Right cardiac atrium (tissue), 5 donors: ENCODE measurements at regions not wholly inside any gene's neighbourhood (a gene's known extent, or its start where the extent isn't known, plus 50 kb on each side); places are given as distances from the start of the nearest gene placed in this dataset.
"Not testable (repeated sequence)": the region's sequence is repeated elsewhere in the genome, so short reads cannot be mapped to it uniquely, and the experiment has no call there.

Experiments used
- ATAC-seq, 2 donors: fragments of 200-7000 bp; cut with Tn5 transposase; one replicate each; pipeline versions ENCODE4 v1.8.0 to v1.9.1; 2020; ENCODE audit warnings: moderate library complexity in 2 of 2, mild to moderate bottlenecking in 1 of 2
- DNase-seq, 3 donors: peaks; one replicate each; pipeline ENCODE4 v3.0.0-alpha.2; 2020
- H3K27ac ChIP-seq: one replicate; pipeline ENCODE4 v1.5.1; 2013; ENCODE audit warnings: mild to moderate bottlenecking, low read length, control low read depth, moderate library complexity
- H3K27me3 ChIP-seq: one replicate; pipeline ENCODE4 v1.6.1; 2013; ENCODE audit not compliant: control insufficient read depth, insufficient read depth
- H3K4me1 ChIP-seq: one replicate; pipeline ENCODE4 v1.6.1; 2013; ENCODE audit warnings: low read length; ENCODE audit not compliant: control insufficient read depth, insufficient read depth
- H3K4me3 ChIP-seq: one replicate; pipeline ENCODE4 v1.5.1; 2013; ENCODE audit warnings: low read length, control low read depth
- H3K9me3 ChIP-seq: one replicate; pipeline ENCODE4 v1.6.1; 2013; ENCODE audit warnings: low read length; ENCODE audit not compliant: control insufficient read depth
- WGBS: extraction: QIAGEN DNeasy Blood & Tissue Kit; methylation state at CpG from one replicate; pipeline ENCODE4 v1.1.7; 2013; 5-methylcytosine and 5-hydroxymethylcytosine counted together
- intact Hi-C, 4 donors: fragments of 100-400 bp; cut with DNase I; formaldehyde crosslinking; loops; one replicate each; pipeline versions ENCODE4 v1.11.0 to v1.14.0; 2022 to 2023
- donor health status: healthy with polysubstance abuse.
- donor health status: DM: no; HTN: yes; CAD: no.
- donor health status: DM: no; HTN: no; CAD: no.
- donor health status: DM: no; HTN: yes; CAD: no; lungs with severe emphysema.
- donor health status: DM: yes; HTN: yes; CAD: no.

DNA sequence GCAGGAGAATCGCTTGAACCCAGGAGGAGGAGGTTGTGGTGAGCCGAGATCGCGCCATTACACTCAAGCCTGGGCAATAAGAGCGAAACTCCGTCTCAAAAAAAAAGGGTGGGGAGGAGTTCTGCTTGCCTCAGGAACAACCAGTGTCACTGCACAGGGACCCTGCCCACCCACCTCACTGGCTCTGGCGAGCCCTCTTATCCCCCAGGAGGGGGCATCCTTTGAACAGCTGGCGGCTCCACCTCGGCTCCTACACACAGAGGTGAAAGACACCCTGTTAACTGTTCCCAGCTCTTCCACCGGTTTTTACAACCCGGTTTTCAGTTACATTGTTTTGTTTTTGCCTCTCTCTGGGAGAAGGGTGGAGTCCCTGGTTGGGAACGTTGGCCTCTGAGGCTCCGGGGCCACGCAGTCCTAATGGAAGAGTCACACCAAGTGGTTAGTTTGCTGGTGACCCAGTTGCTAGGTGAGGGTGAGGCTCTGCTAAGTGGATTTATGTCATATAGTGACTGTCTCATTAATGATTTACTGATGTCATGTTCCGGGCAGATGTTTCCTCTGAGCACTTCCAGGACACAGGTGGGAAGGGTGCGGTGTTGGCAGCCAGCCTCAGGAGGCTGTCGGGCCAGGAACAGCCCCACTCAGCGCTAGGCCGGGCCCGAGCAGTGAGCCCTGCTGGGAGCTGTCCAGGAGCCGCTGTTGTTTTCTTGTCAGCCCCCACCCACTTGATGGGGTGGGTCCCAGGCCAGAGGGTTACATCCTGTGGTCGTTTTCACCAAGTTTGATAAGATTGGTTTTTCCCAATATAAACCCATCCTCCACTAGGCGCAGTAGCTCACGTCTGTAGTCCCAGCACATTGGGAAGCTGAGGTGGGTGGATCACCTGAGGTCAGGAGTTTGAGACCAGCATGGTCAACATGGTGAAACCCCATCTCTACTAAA is 4474.3 kb upstream of the OR11H1 start:
- H3K4me3 ChIP-seq, H3K9me3 ChIP-seq, intact Hi-C loops, H3K27ac ChIP-seq, H3K27me3 ChIP-seq, H3K4me1 ChIP-seq: not testable (repeated sequence)
- 63% methylated on average over 24 of the region's 24 CpGs for WGBS
- ATAC-seq: peak; percentile 23 to 41
- DNase-seq: peak in 2 of 3 donors; percentile 28 to 42

- H3K9me3 ChIP-seq, H3K27me3 ChIP-seq, H3K27ac ChIP-seq, H3K4me3 ChIP-seq, intact Hi-C loops, H3K4me1 ChIP-seq: not testable (repeated sequence)
- WGBS: 67% methylated on average over 11 of the region's 11 CpGs
- DNase-seq: peak in 2 of 3 donors; percentile 30 to 41
- ATAC-seq: peak; percentile 7 to 15
Observed at GRCh38 chr22:11054681-11055080, 4473.3 kb upstream of the OR11H1 start.

DNA sequence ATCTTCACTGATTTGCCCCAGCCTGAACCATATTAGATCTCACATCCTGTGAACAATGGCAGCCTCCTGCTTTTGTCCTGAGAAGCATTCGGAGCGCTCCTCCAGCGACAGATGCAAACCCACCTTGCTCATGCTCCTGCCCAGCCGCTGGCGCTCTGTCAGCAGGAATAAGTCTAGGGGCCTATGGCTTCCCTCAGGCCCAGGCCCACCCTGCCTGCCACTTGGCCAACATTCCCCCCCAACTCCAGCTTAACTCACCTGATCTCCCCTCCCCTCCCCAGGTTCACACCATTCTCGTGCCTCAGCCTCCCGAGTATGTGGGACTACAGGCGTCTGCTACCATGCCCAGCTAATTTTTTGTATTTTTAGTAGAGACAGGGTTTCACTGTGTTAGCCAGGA is 4472.8 kb upstream of the OR11H1 start:
- H3K9me3 ChIP-seq, H3K27me3 ChIP-seq, H3K4me3 ChIP-seq, intact Hi-C loops, H3K27ac ChIP-seq, H3K4me1 ChIP-seq: not testable (repeated sequence)
- DNase-seq: peak in 2 of 3 donors; percentile 54 to 63
- 77% methylated on average over 8 of the region's 8 CpGs for WGBS
- peak in 1 of 2 donors; percentile 4 for ATAC-seq

- H3K27me3 ChIP-seq, H3K4me1 ChIP-seq, H3K27ac ChIP-seq, H3K4me3 ChIP-seq, intact Hi-C loops, H3K9me3 ChIP-seq, ATAC-seq: not testable (repeated sequence)
- 77% methylated on average over 38 of the region's 39 CpGs for WGBS
- peak in 2 of 3 donors; percentile 28 to 49 for DNase-seq
Observed at GRCh38 chr22:11057955-11058547, 4469.9 kb upstream of the OR11H1 start.

DNA sequence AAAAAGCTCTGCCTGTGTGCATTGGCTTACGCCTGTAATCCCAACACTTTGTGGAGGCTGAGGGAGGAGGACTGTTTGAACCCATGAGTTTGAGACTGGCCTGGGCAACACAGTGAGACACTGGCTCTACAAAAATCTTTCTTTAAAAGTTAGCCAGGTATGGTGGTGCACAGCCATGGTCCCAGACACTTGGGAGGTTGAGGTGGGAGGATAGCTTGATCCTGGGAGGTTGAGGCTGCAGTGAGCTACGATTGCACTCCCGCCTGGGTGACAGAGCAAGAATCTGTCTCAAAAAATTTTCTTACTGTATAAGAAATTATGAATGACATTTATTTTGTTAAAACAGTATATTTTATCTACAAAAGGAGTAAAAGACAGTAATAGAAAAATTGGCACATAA is 4468.9 kb upstream of the OR11H1 start:
- intact Hi-C loops, H3K27ac ChIP-seq, H3K27me3 ChIP-seq, DNase-seq, H3K9me3 ChIP-seq, ATAC-seq, H3K4me1 ChIP-seq, H3K4me3 ChIP-seq: not testable (repeated sequence)
- 79% methylated on average over 3 of the region's 3 CpGs for WGBS

GRCh38 chr22:11060797-11061196 is 4467.2 kb upstream of the OR11H1 start:
- H3K9me3 ChIP-seq, H3K4me3 ChIP-seq, H3K27me3 ChIP-seq, ATAC-seq, H3K27ac ChIP-seq, intact Hi-C loops, H3K4me1 ChIP-seq, DNase-seq: not testable (repeated sequence)
- 59% methylated on average over 2 of the region's 2 CpGs for WGBS

GRCh38 chr22:11062534-11062933 is 4465.5 kb upstream of the OR11H1 start:
- intact Hi-C loops, H3K4me3 ChIP-seq, ATAC-seq, H3K27ac ChIP-seq, H3K27me3 ChIP-seq, H3K9me3 ChIP-seq, H3K4me1 ChIP-seq: not testable (repeated sequence)
- DNase-seq: peak in 1 of 3 donors; percentile 35
- 37% methylated on average over 2 of the region's 3 CpGs for WGBS

DNA sequence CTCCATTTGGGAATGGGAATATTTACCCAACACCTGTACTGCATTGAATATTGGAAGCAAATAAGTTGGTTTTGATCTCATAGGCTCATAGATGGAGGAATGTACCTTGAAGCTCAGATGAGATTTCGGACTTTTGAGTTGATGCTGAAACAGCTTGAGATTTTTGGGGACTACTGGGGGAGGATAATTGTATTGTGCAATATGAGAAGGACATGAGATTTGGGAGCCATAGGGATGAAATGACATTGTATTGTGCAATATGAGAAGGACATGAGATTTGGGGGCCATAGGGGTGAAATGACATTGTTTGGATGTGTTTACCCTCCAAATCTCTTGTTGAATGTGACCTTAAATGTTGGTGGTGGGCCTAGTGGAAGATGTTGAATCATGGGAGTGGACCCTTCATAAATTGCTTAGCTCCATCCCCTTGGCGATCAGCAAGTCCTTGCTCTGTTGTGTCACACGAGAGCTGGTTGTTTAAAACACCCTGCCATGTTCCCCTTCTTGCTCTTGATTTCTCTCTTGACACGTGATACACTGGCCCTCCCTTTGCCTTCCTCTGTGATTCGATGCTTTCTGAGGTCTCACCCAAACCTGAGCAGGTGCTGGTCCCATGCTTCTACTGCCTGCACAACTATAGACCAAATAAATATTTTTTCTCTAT is 4464.8 kb upstream of the OR11H1 start:
- H3K4me1 ChIP-seq, H3K9me3 ChIP-seq, ATAC-seq, intact Hi-C loops, H3K27ac ChIP-seq, H3K27me3 ChIP-seq, H3K4me3 ChIP-seq: not testable (repeated sequence)
- peak in 1 of 3 donors; percentile 20 for DNase-seq
- WGBS: 29% methylated on average over 5 of the region's 5 CpGs

GRCh38 chr22:11065210-11065609 is 4462.8 kb upstream of the OR11H1 start:
- H3K4me1 ChIP-seq, H3K4me3 ChIP-seq, DNase-seq, H3K9me3 ChIP-seq, ATAC-seq, H3K27ac ChIP-seq, intact Hi-C loops, H3K27me3 ChIP-seq: not testable (repeated sequence)
- WGBS: 77% methylated on average over 6 of the region's 6 CpGs

DNA sequence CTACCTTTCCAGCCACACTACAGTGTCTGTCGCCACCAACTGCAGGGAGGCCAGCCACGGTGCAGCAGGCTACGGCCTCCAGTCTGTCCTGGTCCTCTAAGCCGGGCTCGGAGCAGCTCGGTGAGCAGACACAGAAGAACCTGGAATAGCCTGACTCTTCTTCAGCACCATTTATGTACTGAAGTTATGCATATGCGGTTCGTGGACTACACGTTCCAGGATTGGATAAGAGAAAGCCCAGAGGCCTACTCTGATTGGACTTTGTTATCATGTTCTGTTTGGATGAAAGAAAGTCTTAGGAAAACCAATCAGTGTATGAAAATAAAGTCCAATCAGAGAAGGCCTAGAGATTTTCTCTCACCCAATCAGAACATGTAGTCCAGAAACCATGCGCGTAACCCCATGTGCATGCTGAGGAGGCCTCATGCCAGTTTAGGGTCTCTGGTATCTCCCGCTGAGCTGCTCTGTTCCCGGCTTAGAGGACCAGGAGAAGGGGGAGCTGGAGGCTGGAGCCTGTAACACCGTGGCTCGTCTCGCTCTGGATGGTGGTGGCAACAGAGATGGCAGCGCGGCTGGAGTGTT is 4462.0 kb upstream of the OR11H1 start:
- DNase-seq: peak in 1 of 3 donors; percentile 44
- H3K4me1 ChIP-seq, intact Hi-C loops, H3K4me3 ChIP-seq, H3K27ac ChIP-seq, H3K9me3 ChIP-seq, ATAC-seq, H3K27me3 ChIP-seq: not testable (repeated sequence)
- 74% methylated on average over 18 of the region's 18 CpGs for WGBS
